CD4-positive, alpha-beta T cell (primary cell): ENCODE measurements at regions not wholly inside any gene's neighbourhood (a gene's known extent, or its start where the extent isn't known, plus 50 kb on each side); places are given as distances from the start of the nearest gene placed in this dataset.

Experiments
- ATAC-seq: fragments of 200-7000 bp; cut with Tn5 transposase; one replicate; pipeline ENCODE4 v1.10.0; 2022; ENCODE audit warnings: mild to moderate bottlenecking; ENCODE audit not compliant: poor library complexity
- CTCF ChIA-PET: fragments of 350-600 bp; sonication (Branson Sonifier 250); formaldehyde crosslinking; loops from one replicate; lab custom pipeline; 2021; ENCODE audit warnings: antibody characterized with exemption, inconsistent platforms; lab: Charles Lee
- POLR2A ChIA-PET: fragments of 350-600 bp; sonication (Branson Sonifier 250); formaldehyde crosslinking; loops from one replicate; lab custom pipeline; 2021; ENCODE audit warnings: antibody characterized with exemption, inconsistent platforms; lab: Charles Lee
- DNase-seq, 14 experiments: peaks; one replicate each; pipeline ENCODE4 v3.0.0-alpha.2; 2013 to 2020; ENCODE audit warnings: mixed read lengths in 2 of 14
- H3K27ac ChIP-seq, 2 donors: one replicate each; pipeline versions ENCODE4 v1.5.1 to v1.7.0; 2013; ENCODE audit warnings: low read length in 2 of 2, low read depth in 1 of 2, mild to moderate bottlenecking in 1 of 2
- H3K27me3 ChIP-seq, 2 experiments: 1 replicate in 1 of 2; 2 replicates in 1 of 2; pipeline versions ENCODE4 v1.6.1 to v1.7.0; 2013; ENCODE audit warnings: low read length in 2 of 2, control low read depth in 1 of 2, mild to moderate bottlenecking in 1 of 2, moderate library complexity in 1 of 2; ENCODE audit not compliant: insufficient read depth in 2 of 2, control insufficient read depth in 1 of 2
- H3K36me3 ChIP-seq: one replicate; pipeline ENCODE4 v1.6.1; 2013; ENCODE audit warnings: low read length, control low read depth; ENCODE audit not compliant: insufficient read depth
- H3K4me1 ChIP-seq: one replicate; pipeline ENCODE4 v1.6.1; 2013; ENCODE audit warnings: low read length, control low read depth; ENCODE audit not compliant: insufficient read depth
- H3K4me3 ChIP-seq: one replicate; pipeline ENCODE4 v1.5.1; 2013; ENCODE audit warnings: mild to moderate bottlenecking, low read length, moderate library complexity
- H3K9me3 ChIP-seq, 2 experiments: 1 replicate in 1 of 2; 2 replicates in 1 of 2; pipeline versions ENCODE4 v1.6.1 to v1.7.0; 2013; ENCODE audit warnings: low read length in 2 of 2, mild to moderate bottlenecking in 2 of 2, control low read depth in 1 of 2, moderate library complexity in 1 of 2; ENCODE audit not compliant: control insufficient read depth in 1 of 2, insufficient read depth in 1 of 2
- H3K27ac Mint-ChIP-seq: one replicate; pipeline ENCODE4 v1.8.0; 2020; ENCODE audit warnings: mixed read lengths
- H3K27me3 Mint-ChIP-seq: one replicate; pipeline ENCODE4 v1.8.0; 2021; ENCODE audit warnings: mixed read lengths
- H3K36me3 Mint-ChIP-seq: one replicate; pipeline ENCODE4 v1.8.0; 2021; ENCODE audit warnings: low read depth, mixed read lengths
- H3K4me1 Mint-ChIP-seq: one replicate; pipeline ENCODE4 v1.8.0; 2021; ENCODE audit warnings: low read depth, mixed read lengths
- H3K4me3 Mint-ChIP-seq: one replicate; pipeline ENCODE4 v1.8.0; 2020; ENCODE audit warnings: mild to moderate bottlenecking, mixed read lengths
- H3K9me3 Mint-ChIP-seq: one replicate; pipeline ENCODE4 v1.8.0; 2020; ENCODE audit warnings: mixed read lengths
- intact Hi-C, 2 experiments: fragments of 100-400 bp; cut with DNase I in 1 of 2; cut with micrococcal nuclease in 1 of 2; formaldehyde crosslinking; loops; one replicate each; pipeline versions ENCODE4 v1.15.1 to v1.9.0; 2023 to 2025; cut with DNase I, micrococcal nuclease
- TF ChIP-seq, protein P1 (sequence below): fragments of 200-600 bp; IDR thresholded peaks from one replicate; pipeline ENCODE4 v1.8.0; 2022; ENCODE audit warnings: antibody characterized with exemption, mild to moderate bottlenecking

DNA sequence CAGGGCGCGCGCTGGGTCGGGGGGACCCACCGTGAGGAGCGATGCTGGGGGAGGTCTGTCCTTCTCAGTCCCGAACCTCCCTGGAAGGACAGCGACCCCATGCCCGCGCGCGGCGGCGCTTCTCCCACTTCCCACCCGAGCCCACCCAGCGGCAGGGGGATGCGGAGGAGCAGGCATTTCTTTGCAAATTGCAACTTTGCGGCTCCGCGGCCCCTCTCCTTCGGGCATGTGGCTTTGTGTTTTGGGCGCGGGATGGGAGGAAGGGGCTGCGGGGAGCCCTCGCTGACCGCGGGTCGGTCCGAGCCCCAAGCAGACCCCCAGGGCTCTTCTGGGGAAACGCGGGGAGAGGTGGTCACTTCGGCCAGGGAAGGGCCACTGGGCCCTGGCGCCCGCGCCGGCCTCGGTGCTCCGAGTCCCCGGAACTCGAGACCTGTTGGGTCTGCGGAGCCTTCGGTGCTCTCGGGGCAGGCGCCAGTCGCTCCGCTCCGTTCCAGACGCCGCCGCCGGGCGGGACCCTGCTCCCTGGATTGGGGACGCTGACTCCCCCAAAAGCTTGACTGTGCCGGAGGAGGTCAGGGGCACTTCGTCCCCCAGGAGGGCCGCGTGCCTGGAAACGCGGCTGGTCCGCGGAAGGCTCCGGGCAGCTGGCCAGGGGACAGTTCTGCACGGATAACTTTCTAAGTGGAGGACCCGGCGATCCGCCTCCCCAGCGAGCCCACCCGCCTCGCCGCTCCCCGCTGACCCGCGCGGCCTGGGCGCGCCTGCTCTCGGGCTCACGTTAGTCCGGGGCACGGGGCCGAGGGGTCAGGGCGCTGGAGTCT, 164.2 kb upstream of the DPP6 start:
- H3K4me1 Mint-ChIP-seq = no peaks in the 10 kb centered on the region
- CTCF ChIA-PET = no interaction called here

DNA sequence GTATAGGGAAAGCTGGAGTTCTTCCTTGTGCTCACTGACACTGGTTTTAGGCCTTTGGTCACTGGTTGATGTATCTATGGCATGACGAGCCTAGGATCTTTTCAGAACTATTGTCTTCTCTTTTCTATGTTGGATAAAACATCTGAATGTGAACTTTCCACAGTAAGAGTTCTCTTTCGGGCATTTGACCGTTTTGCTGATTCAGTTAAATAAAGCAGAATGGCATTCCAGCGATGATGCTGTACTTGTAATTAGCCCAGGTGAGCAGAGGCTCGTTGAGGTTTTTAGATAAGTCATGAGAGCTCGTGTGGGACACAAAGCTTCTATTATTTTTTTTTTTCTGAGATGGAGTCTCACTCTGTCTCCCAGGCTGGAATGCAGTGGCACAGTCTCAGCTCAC, 160.2 kb upstream of the DPP6 start:
- intact Hi-C loops = no loop called here
- Mint-ChIP-seq H3K4me1 (no peaks in the 10 kb centered on the region), H3K27me3 (peaks cover 20% of the 10 kb centered on the region), H3K36me3 (no peaks in the 10 kb centered on the region), H3K9me3 (peaks cover 2% of the 10 kb centered on the region), H3K27ac (no peak overlapping the region), H3K4me3 (no peak overlapping the region)
- no peak for ATAC-seq
- Histone ChIP-seq H3K4me1 (no peaks in the 10 kb centered on the region), H3K4me3 (no peak overlapping the region), H3K27ac (no peak overlapping the region), H3K9me3 (peaks cover 0 to 19% of the 10 kb centered on the region in 2 experiments), H3K27me3 (peaks cover 6 to 14% of the 10 kb centered on the region in 2 experiments), H3K36me3 (no peaks in the 10 kb centered on the region)
- POLR2A ChIA-PET = no interaction called here
- DNase-seq = no peak
- CTCF ChIA-PET = no interaction called here
- TF ChIP-seq, protein P1, sequence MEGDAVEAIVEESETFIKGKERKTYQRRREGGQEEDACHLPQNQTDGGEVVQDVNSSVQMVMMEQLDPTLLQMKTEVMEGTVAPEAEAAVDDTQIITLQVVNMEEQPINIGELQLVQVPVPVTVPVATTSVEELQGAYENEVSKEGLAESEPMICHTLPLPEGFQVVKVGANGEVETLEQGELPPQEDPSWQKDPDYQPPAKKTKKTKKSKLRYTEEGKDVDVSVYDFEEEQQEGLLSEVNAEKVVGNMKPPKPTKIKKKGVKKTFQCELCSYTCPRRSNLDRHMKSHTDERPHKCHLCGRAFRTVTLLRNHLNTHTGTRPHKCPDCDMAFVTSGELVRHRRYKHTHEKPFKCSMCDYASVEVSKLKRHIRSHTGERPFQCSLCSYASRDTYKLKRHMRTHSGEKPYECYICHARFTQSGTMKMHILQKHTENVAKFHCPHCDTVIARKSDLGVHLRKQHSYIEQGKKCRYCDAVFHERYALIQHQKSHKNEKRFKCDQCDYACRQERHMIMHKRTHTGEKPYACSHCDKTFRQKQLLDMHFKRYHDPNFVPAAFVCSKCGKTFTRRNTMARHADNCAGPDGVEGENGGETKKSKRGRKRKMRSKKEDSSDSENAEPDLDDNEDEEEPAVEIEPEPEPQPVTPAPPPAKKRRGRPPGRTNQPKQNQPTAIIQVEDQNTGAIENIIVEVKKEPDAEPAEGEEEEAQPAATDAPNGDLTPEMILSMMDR = no peak

More for the DNA sequence above, 164.2 kb upstream of the DPP6 start:
- intact Hi-C loops = no loop called here
- Histone ChIP-seq H3K4me3 (no peak overlapping the region), H3K27me3 (peaks cover 13 to 21% of the 10 kb centered on the region in 2 experiments), H3K27ac (no peak overlapping the region), H3K36me3 (no peaks in the 10 kb centered on the region), H3K9me3 (peaks cover 0 to 35% of the 10 kb centered on the region in 2 experiments), H3K4me1 (no peaks in the 10 kb centered on the region)
- H3K27ac Mint-ChIP-seq = no peak overlapping the region
- POLR2A ChIA-PET = no interaction called here
- DNase-seq = no peak
- H3K27me3 Mint-ChIP-seq = peaks cover 35% of the 10 kb centered on the region
- ATAC-seq = no peak
- peaks cover 4% of the 10 kb centered on the region for H3K9me3 Mint-ChIP-seq
- TF ChIP-seq, protein P1 = no peak
- H3K36me3 Mint-ChIP-seq = no peaks in the 10 kb centered on the region
- no peak overlapping the region for H3K4me3 Mint-ChIP-seq

DNA sequence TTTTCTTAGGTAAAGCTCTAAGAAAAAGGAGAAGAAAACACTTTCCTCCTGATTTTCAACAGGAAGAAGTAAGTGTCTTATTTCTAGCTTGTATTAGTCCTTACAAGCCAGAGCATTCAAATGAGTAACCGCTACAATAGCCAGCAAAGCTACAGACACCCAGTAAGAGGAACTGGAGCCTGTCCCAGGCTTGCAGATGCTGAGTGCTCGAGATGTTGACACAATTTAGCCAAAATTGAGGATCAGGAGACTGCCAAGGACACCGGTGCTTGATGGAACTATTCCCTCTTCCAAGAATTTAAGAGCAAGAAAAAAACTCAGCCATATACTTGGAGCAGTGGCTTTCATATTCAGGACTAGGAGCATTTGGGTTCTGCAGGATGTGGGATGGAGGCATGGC, 149.3 kb upstream of the DPP6 start:
- DNase-seq = no peak
- intact Hi-C loops = no loop called here
- H3K4me1 Mint-ChIP-seq = no peaks in the 10 kb centered on the region
- no peak overlapping the region for H3K4me3 ChIP-seq
- CTCF ChIA-PET = no interaction called here
- TF ChIP-seq, protein P1 = no peak
- peaks cover 12% of the 10 kb centered on the region for H3K9me3 Mint-ChIP-seq
- H3K27me3 ChIP-seq = no peaks in the 10 kb centered on the region
- no peak for ATAC-seq
- H3K27ac ChIP-seq = no peak overlapping the region
- no peaks in the 10 kb centered on the region for H3K36me3 ChIP-seq
- no peaks in the 10 kb centered on the region for H3K36me3 Mint-ChIP-seq
- H3K27ac Mint-ChIP-seq = no peak overlapping the region
- POLR2A ChIA-PET = no interaction called here
- no peaks in the 10 kb centered on the region for H3K27me3 Mint-ChIP-seq
- no peak overlapping the region for H3K4me3 Mint-ChIP-seq
- H3K4me1 ChIP-seq = no peaks in the 10 kb centered on the region
- peaks cover 0 to 4% of the 10 kb centered on the region in 2 experiments for H3K9me3 ChIP-seq
